ENCODE measurements at regions not wholly inside any gene's neighbourhood (a gene's known extent, or its start where the extent isn't known, plus 50 kb on each side); places are given as distances from the start of the nearest gene placed in this dataset.

GRCh38 chr11:97428247-97428790, 1038.5 kb downstream of the JRKL start:
- TF ChIP-seq CREB1 (CRISPR knock-in tag; IDR thresholded peaks at IDR 0.05; ENCODE audit: low read depth) (no peak), CTCF (conservative IDR thresholded peaks at IDR 0.05; ENCODE audit: low read depth in 2 of 2) (no peak), NANOG (IDR thresholded peaks at IDR 0.05; ENCODE audit: borderline replicate concordance) (no peak), ZNF331 (CRISPR knock-in tag; IDR thresholded peaks at IDR 0.05; ENCODE audit: low read depth) (no peak), POLR2AphosphoS5 (IDR thresholded peaks at IDR 0.05; ENCODE audit: low read depth) (no peak), EZH2 (IDR thresholded peaks at IDR 0.05; ENCODE audit: low read depth, unreplicated experiment) (no peak)

Data from GM23338 (cell line).